Type B pancreatic cell (in vitro differentiated cells): ENCODE measurements at regions not wholly inside any gene's neighbourhood (a gene's known extent, or its start where the extent isn't known, plus 50 kb on each side); places are given as distances from the start of the nearest gene placed in this dataset.

ENCODE experiments used
- DNase-seq: peaks from one replicate; pipeline ENCODE4 v3.0.0; 2021; ENCODE audit warnings: mixed read lengths; ENCODE audit not compliant: unreplicated experiment; ENCODE audit errors: extremely low spot score
- H3K27ac Mint-ChIP-seq: 2 replicates; pipeline ENCODE4 v1.8.0; 2021; ENCODE audit warnings: mild to moderate bottlenecking, mixed read lengths
- H3K27me3 Mint-ChIP-seq: 2 replicates; pipeline ENCODE4 v1.8.0; 2021; ENCODE audit warnings: mixed read lengths
- H3K36me3 Mint-ChIP-seq: 2 replicates; pipeline ENCODE4 v1.8.0; 2021; ENCODE audit warnings: mixed read lengths
- H3K4me1 Mint-ChIP-seq: one replicate; pipeline ENCODE4 v1.8.0; 2021; ENCODE audit warnings: mixed read lengths; ENCODE audit not compliant: unreplicated experiment
- H3K4me3 Mint-ChIP-seq: 2 replicates; pipeline ENCODE4 v1.8.0; 2021; ENCODE audit warnings: mild to moderate bottlenecking, mixed read lengths
- H3K9me3 Mint-ChIP-seq: 2 replicates; pipeline ENCODE4 v1.8.0; 2021; ENCODE audit warnings: mixed read lengths
- CTCF ChIP-seq: fragments of 200-600 bp; sonication (generic); conservative IDR thresholded peaks from 2 replicates; pipeline ENCODE4 v1.5.0; 2021; ENCODE audit warnings: antibody characterized with exemption, mild to moderate bottlenecking

GRCh38 chr2:48015421-48015820 lies 109.1 kb upstream of the FBXO11 start:
- Mint-ChIP-seq H3K27ac (no peak overlapping the region), H3K9me3 (peaks cover 4% of the 10 kb centered on the region), H3K36me3 (no peaks in the 10 kb centered on the region), H3K27me3 (no peaks in the 10 kb centered on the region), H3K4me3 (no peak overlapping the region), H3K4me1 (no peaks in the 10 kb centered on the region)
- no peak for TF ChIP-seq CTCF
- DNase-seq, result no peak

GRCh38 chr2:48016225-48017019 lies 110.1 kb upstream of the FBXO11 start:
- no peak overlapping the region for H3K4me3 Mint-ChIP-seq
- no peak overlapping the region for H3K27ac Mint-ChIP-seq
- peaks cover 4% of the 10 kb centered on the region for H3K9me3 Mint-ChIP-seq
- DNase-seq, result no peak
- peaks cover 3% of the 10 kb centered on the region for H3K27me3 Mint-ChIP-seq
- H3K4me1 Mint-ChIP-seq, result no peaks in the 10 kb centered on the region
- peak; percentile 60 for TF ChIP-seq CTCF
- H3K36me3 Mint-ChIP-seq, result no peaks in the 10 kb centered on the region

- Mint-ChIP-seq H3K4me3 (no peak overlapping the region), H3K4me1 (no peaks in the 10 kb centered on the region), H3K27me3 (peaks cover 3% of the 10 kb centered on the region), H3K9me3 (peaks cover 4% of the 10 kb centered on the region), H3K36me3 (no peaks in the 10 kb centered on the region), H3K27ac (no peak overlapping the region)
- no peak for TF ChIP-seq CTCF
- DNase-seq, result no peak
Measured at GRCh38 chr2:48017136-48017535, 110.8 kb upstream of the FBXO11 start.

- TF ChIP-seq CTCF, result no peak
- Mint-ChIP-seq H3K4me1 (no peaks in the 10 kb centered on the region), H3K36me3 (no peaks in the 10 kb centered on the region), H3K9me3 (peaks cover 4% of the 10 kb centered on the region), H3K27ac (no peak overlapping the region), H3K27me3 (peaks cover 3% of the 10 kb centered on the region), H3K4me3 (no peak overlapping the region)
- DNase-seq, result no peak
Measured at GRCh38 chr2:48018480-48018879, 112.2 kb upstream of the FBXO11 start.

- Mint-ChIP-seq H3K9me3 (no peaks in the 10 kb centered on the region), H3K4me3 (no peak overlapping the region)
Measured at GRCh38 chr2:48026865-48027264, 120.6 kb upstream of the FBXO11 start.

More at GRCh38 chr2:48026865-48027264, 120.6 kb upstream of the FBXO11 start:
- no peak for DNase-seq
- no peaks in the 10 kb centered on the region for H3K4me1 Mint-ChIP-seq
- no peaks in the 10 kb centered on the region for H3K27me3 Mint-ChIP-seq
- no peak for TF ChIP-seq CTCF
- no peaks in the 10 kb centered on the region for H3K36me3 Mint-ChIP-seq
- no peak overlapping the region for H3K27ac Mint-ChIP-seq
